PC-9 (cell line): ENCODE measurements at regions not wholly inside any gene's neighbourhood (a gene's known extent, or its start where the extent isn't known, plus 50 kb on each side); places are given as distances from the start of the nearest gene placed in this dataset.

ENCODE experiments used
- BruUV-seq: library from RNA; stranded (reverse); fragments of 400-500 nt; replicated peaks from 2 replicates; lab custom pipeline; 2021; lab: Mats Ljungman, UMichigan
- CTCF ChIA-PET: fragments of 300-600 bp; sonication (Branson Sonifier 250); formaldehyde crosslinking; loops from one replicate; lab custom pipeline; 2022; ENCODE audit warnings: antibody characterized with exemption; lab: Charles Lee
- POLR2A ChIA-PET: fragments of 300-600 bp; sonication (Branson Sonifier 250); formaldehyde crosslinking; loops from one replicate; lab custom pipeline; 2022; ENCODE audit warnings: antibody characterized with exemption; ENCODE audit not compliant: unreplicated experiment; lab: Charles Lee
- DNase-seq, 2 experiments: peaks; one replicate each; pipeline versions ENCODE4 v3.0.0 to v3.0.0-alpha.2; 2015 to 2022; ENCODE audit warnings: mixed read lengths in 1 of 2
- H2AFZ ChIP-seq: fragments of 200-600 bp; sonication (generic); 2 replicates; pipeline ENCODE4 v1.8.1; 2017; ENCODE audit warnings: antibody characterized with exemption
- H3F3A ChIP-seq: fragments of 200-600 bp; sonication (generic); 2 replicates; pipeline ENCODE4 v1.8.1; 2017; ENCODE audit warnings: antibody characterized with exemption, mild to moderate bottlenecking, low read depth; ENCODE audit not compliant: insufficient read depth
- H3K27ac ChIP-seq: fragments of 200-600 bp; sonication (generic); 2 replicates; pipeline ENCODE4 v1.6.1; 2016; ENCODE audit warnings: mixed run types
- H3K27me3 ChIP-seq: fragments of 200-600 bp; sonication (generic); 2 replicates; pipeline ENCODE4 v1.6.1; 2016; ENCODE audit warnings: low read depth, mixed run types; ENCODE audit not compliant: insufficient read depth
- H3K36me3 ChIP-seq: fragments of 200-600 bp; sonication (generic); 2 replicates; pipeline ENCODE4 v1.6.1; 2016; ENCODE audit warnings: low read depth, mixed run types
- H3K4me1 ChIP-seq: fragments of 200-600 bp; sonication (generic); replicated peaks from 2 replicates; pipeline ENCODE4 v1.6.1; 2016; ENCODE audit warnings: mixed run types; ENCODE audit not compliant: insufficient read depth
- H3K4me2 ChIP-seq: fragments of 200-600 bp; sonication (generic); 2 replicates; pipeline ENCODE4 v1.6.1; 2017; ENCODE audit warnings: mixed run types
- H3K4me3 ChIP-seq: fragments of 200-600 bp; sonication (generic); 2 replicates; pipeline ENCODE4 v1.6.1; 2016; ENCODE audit warnings: mixed run types
- H3K79me2 ChIP-seq: fragments of 200-600 bp; sonication (generic); 2 replicates; pipeline ENCODE4 v1.6.1; 2017; ENCODE audit warnings: low read depth, mixed run types
- H3K9me2 ChIP-seq: fragments of 200-600 bp; sonication (generic); 2 replicates; pipeline ENCODE4 v1.8.1; 2017; ENCODE audit warnings: mild to moderate bottlenecking; ENCODE audit not compliant: insufficient read depth
- H3K9me3 ChIP-seq: fragments of 200-600 bp; sonication (generic); 2 replicates; pipeline ENCODE4 v1.8.1; 2016; ENCODE audit warnings: low read depth; ENCODE audit not compliant: insufficient read depth
- H4K20me1 ChIP-seq: fragments of 200-600 bp; sonication (generic); 2 replicates; pipeline ENCODE4 v1.8.1; 2017; ENCODE audit not compliant: insufficient read depth
- EZH2 ChIP-seq: fragments of 200-600 bp; sonication (generic); IDR thresholded peaks from 2 replicates; pipeline ENCODE4 v1.8.0; 2017; ENCODE audit warnings: antibody characterized with exemption, low read depth
- intact Hi-C: fragments of 100-400 bp; cut with micrococcal nuclease; formaldehyde crosslinking; loops from one replicate; pipeline ENCODE4 v1.10.0; 2022; ENCODE audit not compliant: unreplicated experiment
- TF ChIP-seq, protein P1 (sequence below): fragments of 200-600 bp; sonication (generic); conservative IDR thresholded peaks from 2 replicates; pipeline ENCODE4 v1.6.1; 2017; ENCODE audit warnings: mixed run types, antibody characterized with exemption, mild to moderate bottlenecking, moderate library complexity

DNA sequence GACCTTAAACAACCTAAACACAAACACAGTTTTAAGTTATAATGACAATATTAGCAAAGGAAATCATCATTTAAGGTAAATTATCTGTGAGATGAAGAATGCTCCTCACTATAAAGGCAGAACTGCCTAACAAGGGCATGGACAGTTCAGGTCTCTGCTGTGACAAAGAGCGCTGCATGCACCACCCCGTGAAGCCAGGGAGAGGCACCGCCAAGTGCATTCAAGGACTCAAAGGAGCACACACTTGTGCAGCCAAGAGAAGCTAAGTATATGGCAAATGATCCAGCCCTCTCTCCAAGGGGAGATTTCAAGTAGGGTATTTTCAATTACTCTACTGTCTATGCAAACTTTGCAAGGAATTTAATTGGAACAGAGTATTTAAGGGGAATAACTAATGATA lies 126.0 kb downstream of the RAP2A start:
- POLR2A ChIA-PET, result no interaction called here
- intact Hi-C loops, result loop anchor here (10.0 kb wide), 2 partner anchors 245 to 335 kb away; partner anchors contain the start of gene MBNL2

DNA sequence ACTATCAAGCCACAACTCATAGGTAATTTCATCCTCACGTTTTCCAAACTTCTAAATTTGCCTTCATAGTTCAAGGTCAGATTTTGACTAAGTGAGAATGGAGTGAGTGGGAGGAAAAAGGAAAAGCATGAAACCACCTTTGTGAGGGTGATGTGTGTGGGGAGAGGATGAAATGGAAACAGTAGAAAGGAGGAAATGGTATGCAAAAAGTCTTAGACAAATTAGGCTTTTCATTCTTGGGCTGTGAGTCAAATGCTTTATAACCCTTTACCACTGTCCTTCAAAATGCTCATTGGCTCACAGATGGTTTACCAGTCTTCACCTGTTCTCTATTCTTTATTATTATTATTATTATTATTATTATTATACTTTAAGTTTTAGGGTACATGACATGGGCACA lies 127.2 kb downstream of the RAP2A start:
- Histone ChIP-seq H3K36me3 (no peaks in the 10 kb centered on the region), H4K20me1 (no peaks in the 10 kb centered on the region), H3K9me2 (no peaks in the 10 kb centered on the region), H2AFZ (no peak overlapping the region), H3K4me2 (no peak overlapping the region), H3K4me1 (no peaks in the 10 kb centered on the region), H3K79me2 (no peaks in the 10 kb centered on the region), H3K27ac (no peak overlapping the region), H3F3A (no peaks in the 10 kb centered on the region), H3K27me3 (no peaks in the 10 kb centered on the region), H3K9me3 (no peaks in the 10 kb centered on the region), H3K4me3 (no peak overlapping the region)
- POLR2A ChIA-PET, result no interaction called here
- CTCF ChIA-PET, result no interaction called here
- TF ChIP-seq, protein P1, sequence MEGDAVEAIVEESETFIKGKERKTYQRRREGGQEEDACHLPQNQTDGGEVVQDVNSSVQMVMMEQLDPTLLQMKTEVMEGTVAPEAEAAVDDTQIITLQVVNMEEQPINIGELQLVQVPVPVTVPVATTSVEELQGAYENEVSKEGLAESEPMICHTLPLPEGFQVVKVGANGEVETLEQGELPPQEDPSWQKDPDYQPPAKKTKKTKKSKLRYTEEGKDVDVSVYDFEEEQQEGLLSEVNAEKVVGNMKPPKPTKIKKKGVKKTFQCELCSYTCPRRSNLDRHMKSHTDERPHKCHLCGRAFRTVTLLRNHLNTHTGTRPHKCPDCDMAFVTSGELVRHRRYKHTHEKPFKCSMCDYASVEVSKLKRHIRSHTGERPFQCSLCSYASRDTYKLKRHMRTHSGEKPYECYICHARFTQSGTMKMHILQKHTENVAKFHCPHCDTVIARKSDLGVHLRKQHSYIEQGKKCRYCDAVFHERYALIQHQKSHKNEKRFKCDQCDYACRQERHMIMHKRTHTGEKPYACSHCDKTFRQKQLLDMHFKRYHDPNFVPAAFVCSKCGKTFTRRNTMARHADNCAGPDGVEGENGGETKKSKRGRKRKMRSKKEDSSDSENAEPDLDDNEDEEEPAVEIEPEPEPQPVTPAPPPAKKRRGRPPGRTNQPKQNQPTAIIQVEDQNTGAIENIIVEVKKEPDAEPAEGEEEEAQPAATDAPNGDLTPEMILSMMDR, result no peak
- no peak for TF ChIP-seq EZH2
- intact Hi-C loops, result loop anchor here (10.0 kb wide), 2 partner anchors 244 to 336 kb away; partner anchors contain the start of gene MBNL2
- no TSS peak for BruUV-seq
- no peak for DNase-seq

More for the DNA sequence above, 126.0 kb downstream of the RAP2A start:
- no peaks in the 10 kb centered on the region for H3F3A ChIP-seq
- no peaks in the 10 kb centered on the region for H3K79me2 ChIP-seq
- H3K27ac ChIP-seq, result no peak overlapping the region
- BruUV-seq, result no TSS peak
- no peaks in the 10 kb centered on the region for H3K9me3 ChIP-seq
- H3K4me3 ChIP-seq, result no peak overlapping the region
- H3K4me1 ChIP-seq, result no peaks in the 10 kb centered on the region
- no peaks in the 10 kb centered on the region for H4K20me1 ChIP-seq
- no peak for TF ChIP-seq EZH2
- TF ChIP-seq, protein P1, result no peak
- H2AFZ ChIP-seq, result no peak overlapping the region
- H3K27me3 ChIP-seq, result no peaks in the 10 kb centered on the region
- no peaks in the 10 kb centered on the region for H3K36me3 ChIP-seq
- DNase-seq, result no peak
- no peaks in the 10 kb centered on the region for H3K9me2 ChIP-seq
- CTCF ChIA-PET, result no interaction called here
- no peak overlapping the region for H3K4me2 ChIP-seq

DNA sequence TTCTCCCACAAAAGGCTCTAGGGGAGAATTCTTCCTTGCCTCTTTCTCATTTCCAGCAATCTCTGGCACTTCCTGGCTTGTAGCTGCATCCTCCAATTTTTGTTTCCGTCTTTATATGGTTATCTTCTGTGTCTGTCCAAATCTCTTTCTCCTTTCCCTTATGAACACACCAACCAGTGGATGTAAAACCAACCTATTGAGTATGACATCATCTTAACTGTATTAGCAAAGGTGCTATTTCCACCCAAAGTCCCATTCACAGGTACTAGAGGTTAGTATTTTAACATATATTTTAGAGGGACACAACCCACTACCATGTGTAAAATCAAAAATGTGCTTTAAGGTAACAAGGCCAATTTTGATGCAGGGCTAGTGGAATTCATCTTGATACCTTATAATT lies 129.0 kb downstream of the RAP2A start:
- H3K27me3 ChIP-seq, result no peaks in the 10 kb centered on the region
- H3F3A ChIP-seq, result peaks cover 6% of the 10 kb centered on the region; the same call in 1 of the 2 replicates
- no peaks in the 10 kb centered on the region for H3K9me3 ChIP-seq
- CTCF ChIA-PET, result no interaction called here
- H3K36me3 ChIP-seq, result no peaks in the 10 kb centered on the region
- BruUV-seq, result no TSS peak
- TF ChIP-seq, protein P1, result no peak
- no peak for TF ChIP-seq EZH2
- H3K9me2 ChIP-seq, result no peaks in the 10 kb centered on the region
- H3K27ac ChIP-seq, result no peak overlapping the region
- no peaks in the 10 kb centered on the region for H3K79me2 ChIP-seq
- H3K4me3 ChIP-seq, result no peak overlapping the region
- intact Hi-C loops, result loop anchor here (10.0 kb wide), 2 partner anchors 242 to 338 kb away; partner anchors contain the start of gene MBNL2
- POLR2A ChIA-PET, result no interaction called here
- no peak overlapping the region for H2AFZ ChIP-seq
- peaks cover 9% of the 10 kb centered on the region for H3K4me1 ChIP-seq
- DNase-seq, result no peak
- no peaks in the 10 kb centered on the region for H4K20me1 ChIP-seq
- no peak overlapping the region for H3K4me2 ChIP-seq
